ENCODE measurements at regions not wholly inside any gene's neighbourhood (a gene's known extent, or its start where the extent isn't known, plus 50 kb on each side); places are given as distances from the start of the nearest gene placed in this dataset.
"Not testable (repeated sequence)": the region's sequence is repeated elsewhere in the genome, so short reads cannot be mapped to it uniquely, and the experiment has no call there.

DNA sequence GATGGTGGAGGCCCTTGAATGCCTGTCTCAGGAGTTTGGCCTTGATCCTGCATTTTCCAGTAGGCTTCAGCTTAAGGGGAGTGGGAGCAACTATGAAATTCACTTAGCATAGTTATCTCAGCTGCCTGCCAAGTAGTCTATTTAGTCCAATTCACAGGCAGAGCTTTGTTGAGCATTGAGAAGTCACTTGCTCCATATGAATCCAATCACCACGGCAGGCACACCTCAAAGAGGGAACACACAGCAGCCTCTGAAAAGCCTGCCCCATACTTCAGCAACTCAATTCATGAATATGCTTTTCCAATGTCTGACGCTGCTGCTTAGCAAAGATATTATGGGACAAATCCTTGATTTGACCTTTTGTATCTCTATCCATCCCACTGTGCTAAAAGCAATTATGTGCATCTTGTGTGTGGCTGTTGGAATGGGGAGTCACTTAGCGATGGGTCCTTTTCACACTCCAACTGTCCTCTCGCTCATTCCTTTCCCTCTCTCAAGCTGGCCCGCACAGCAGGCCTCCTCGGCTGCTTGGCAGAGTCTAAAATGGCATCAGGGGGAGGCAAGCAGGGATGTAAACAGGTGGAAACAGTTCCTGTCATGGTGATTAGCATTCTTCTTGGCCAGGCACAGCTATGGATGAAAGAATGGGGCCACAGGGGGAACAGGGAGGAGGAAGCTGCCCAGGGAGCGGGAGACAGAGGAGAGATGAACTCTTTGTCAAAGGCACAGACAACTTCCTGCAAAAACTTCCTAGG lies 56.0 kb upstream of the LRPPRC start:
- DNase-seq (ENCODE audit: low read depth, low spot score) = no peak

GRCh38 chr2:44052584-44052983 lies 56.8 kb upstream of the LRPPRC start:
- DNase-seq (ENCODE audit: low read depth, low spot score) = no peak

DNA sequence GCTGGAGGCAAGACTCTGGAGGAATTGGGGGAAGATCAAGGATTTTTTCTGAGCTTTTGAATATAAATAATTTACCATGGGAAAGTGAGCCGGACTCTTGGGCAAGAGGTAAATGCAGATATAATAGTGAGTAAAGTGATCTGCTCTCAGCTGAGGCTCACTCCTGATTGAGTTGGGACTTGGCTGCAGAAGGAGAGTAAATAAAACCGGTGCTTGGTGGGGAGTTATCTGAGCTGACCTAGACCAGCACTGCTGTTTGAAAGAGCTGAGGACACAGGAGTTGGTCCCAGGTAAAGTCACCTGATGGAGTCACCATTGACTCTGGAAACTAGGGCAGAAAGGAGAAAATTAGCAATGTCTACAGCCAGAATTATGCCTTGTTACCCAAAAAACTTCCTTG lies 57.3 kb upstream of the LRPPRC start:
- no peak for DNase-seq (ENCODE audit: low read depth, low spot score)

GRCh38 chr2:44053456-44053855 lies 57.7 kb upstream of the LRPPRC start:
- no peak for DNase-seq (ENCODE audit: low read depth, low spot score)

GRCh38 chr2:44055229-44055628 lies 59.4 kb upstream of the LRPPRC start:
- DNase-seq (ENCODE audit: low read depth, low spot score) = no peak

DNA sequence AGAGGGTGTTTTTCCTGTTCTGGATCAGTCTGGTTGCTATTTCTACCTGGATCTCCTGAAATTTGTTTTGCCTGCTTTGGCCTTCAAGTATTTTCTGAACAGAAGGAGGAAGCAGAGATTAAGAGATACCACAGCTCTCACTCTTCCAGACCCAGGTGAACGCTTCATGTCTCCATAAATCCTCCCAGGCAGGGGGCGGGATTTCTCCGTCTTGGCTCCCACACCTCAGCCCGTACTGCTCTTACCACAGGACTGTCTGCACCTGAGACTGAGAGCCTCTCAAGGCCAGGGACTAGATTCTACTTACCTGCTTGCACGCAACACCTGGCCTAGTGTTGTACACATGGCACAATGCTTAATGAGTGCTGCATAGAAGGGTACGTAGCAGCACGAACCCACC lies 59.9 kb upstream of the LRPPRC start:
- DNase-seq (ENCODE audit: low read depth, low spot score) = no peak

- DNase-seq (ENCODE audit: low read depth, low spot score) = no peak
Measured at GRCh38 chr2:44056947-44057346, 61.2 kb upstream of the LRPPRC start.

DNA sequence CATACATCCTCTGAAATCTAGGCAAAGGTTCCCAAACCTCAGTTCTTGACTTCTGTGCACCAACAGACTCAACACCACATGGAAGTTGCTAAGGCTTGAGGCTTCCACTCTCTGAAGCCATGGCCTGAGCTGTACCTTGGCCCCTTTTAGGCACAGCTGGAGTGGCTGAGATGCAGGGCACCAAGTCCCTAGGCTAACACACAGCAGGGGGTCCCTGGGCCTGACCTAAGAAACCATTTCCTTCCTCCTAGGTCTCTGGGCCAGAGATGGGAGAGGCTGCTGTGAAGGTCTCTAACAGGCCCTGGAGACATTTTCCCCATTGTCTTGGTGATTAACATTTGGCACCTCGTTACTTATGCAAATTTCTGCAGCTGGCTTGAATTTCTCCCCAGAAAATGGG lies 64.5 kb upstream of the LRPPRC start:
- not testable (repeated sequence) for DNase-seq (ENCODE audit: low read depth, low spot score)

DNA sequence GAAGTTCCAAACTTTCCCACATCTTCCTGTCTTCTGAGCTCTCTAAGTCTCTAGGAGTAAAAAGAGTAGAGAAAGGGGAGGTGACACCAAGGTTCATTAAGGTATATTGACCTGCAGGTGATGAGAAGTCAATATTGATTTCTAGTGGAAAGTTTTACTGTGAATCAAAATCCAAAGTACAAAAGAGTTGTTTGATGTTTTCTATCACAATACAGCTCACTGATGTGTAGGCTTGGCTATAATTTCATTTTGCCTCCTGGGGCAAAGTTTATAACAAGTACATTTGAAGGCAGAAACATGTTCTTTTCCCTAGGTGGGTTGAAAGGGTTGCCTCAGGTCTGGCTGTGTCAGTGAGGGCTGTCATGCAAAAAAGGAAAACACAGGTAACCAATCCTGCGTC lies 65.2 kb upstream of the LRPPRC start:
- no peak for DNase-seq (ENCODE audit: low read depth, low spot score)

DNA sequence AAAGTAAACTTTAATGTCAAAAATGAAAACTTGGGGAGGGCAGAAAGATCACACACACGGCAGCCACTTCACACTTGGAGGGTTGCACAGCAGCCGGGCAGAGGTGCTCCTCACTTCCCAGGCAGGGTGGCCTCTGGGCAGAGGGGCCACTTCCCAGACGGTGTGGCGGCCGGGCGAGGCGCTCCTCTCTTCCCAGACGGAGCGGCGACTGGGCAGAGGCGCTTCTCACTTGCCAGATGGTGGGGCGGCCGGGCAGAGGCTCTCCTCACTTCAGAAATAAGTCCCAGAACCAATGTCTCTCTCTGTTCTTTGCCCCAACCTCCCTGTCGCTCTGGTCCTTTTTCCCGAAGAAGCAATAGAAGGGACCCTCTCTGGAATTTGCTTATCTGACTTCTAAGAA lies 65.7 kb upstream of the LRPPRC start:
- DNase-seq (ENCODE audit: low read depth, low spot score) = no peak

GRCh38 chr2:44061876-44062275 lies 66.1 kb upstream of the LRPPRC start:
- no peak for DNase-seq (ENCODE audit: low read depth, low spot score)

- DNase-seq (ENCODE audit: low read depth, low spot score) = no peak
Measured at GRCh38 chr2:44063033-44063432, 67.2 kb upstream of the LRPPRC start.

- DNase-seq (ENCODE audit: low read depth, low spot score) = not testable (repeated sequence)
Measured at GRCh38 chr2:44064281-44064680, 68.5 kb upstream of the LRPPRC start.

DNA sequence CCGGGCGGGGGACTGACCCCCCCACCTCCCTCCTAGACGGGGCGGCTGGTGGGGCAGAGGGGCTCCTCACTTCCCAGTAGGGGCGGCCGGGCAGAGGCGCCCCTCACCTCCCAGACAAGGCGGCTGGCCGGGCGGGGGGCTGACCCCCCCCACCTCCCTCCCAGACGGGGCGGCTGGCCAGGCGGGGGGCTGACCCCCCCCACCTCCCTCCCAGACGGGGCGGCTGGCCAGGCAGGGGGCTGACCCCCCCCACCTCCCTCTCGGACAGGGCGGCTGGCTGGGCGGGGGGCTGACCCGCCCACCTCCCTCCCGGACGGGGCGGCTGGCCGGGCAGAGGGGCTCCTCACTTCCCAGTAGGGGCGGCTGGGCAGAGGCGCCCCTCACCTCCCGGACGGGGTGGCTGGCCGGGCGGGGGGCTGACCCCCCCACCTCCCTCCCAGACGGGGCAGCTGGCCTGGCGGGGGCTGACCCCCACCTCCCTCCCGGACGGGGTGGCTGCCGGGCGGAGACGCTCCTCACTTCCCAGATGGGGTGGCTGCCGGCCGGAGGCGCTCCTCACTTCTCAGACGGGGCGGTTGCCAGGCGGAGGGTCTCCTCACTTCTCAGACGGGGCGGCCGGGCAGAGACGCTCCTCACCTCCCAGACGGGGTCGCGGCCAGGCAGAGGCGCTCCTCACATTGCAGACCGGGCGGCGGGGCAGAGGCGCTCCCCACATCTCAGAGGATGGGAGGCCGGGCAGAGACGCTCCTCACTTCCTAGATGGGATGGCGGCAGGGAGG lies 71.4 kb upstream of the LRPPRC start:
- DNase-seq (ENCODE audit: low read depth, low spot score) = not testable (repeated sequence)

GRCh38 chr2:44067791-44068181 lies 72.0 kb upstream of the LRPPRC start:
- not testable (repeated sequence) for DNase-seq (ENCODE audit: low read depth, low spot score)

- no peak for DNase-seq (ENCODE audit: low read depth, low spot score)
Measured at GRCh38 chr2:44071454-44072046, 75.8 kb upstream of the LRPPRC start.

DNA sequence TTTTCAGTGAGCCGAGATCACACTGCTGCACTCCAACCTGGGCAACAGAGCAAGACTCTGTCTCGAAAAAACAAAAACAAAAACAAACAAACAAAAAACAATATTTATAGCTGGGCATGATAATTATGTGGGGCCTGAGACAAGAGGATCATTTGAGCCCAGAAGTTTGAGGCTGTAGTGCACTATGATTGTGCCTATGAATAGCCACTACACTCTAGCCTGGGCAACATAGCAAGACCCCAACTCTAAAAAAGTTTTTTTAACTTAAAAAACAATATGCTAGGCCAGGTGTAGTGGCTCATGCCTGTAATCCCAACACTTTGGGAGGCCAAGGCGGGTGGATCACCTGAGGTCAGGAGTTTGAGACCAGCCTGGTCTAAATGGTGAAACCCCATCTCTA lies 77.9 kb upstream of the LRPPRC start:
- DNase-seq (ENCODE audit: low read depth, low spot score) = not testable (repeated sequence)

DNA sequence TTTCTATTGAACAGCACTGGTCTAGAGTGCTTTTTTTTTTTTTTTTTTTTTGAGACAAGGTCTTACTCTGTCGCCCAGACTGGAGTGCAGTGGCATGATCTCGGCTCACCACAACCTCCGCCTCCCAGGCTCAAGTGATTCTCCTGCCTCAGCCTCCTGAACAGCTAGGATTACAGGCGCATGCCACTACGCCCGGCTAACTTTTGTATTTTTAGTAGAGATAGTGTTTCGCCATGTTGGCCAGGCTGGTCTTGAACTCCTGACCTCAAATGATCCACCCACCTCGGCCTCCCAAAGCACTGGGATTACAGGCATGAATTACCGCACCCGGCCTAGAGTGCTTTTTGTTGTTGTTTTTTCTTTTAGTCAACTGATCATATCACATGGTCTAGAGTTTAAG lies 79.0 kb upstream of the LRPPRC start:
- DNase-seq (ENCODE audit: low read depth, low spot score) = not testable (repeated sequence)

DNA sequence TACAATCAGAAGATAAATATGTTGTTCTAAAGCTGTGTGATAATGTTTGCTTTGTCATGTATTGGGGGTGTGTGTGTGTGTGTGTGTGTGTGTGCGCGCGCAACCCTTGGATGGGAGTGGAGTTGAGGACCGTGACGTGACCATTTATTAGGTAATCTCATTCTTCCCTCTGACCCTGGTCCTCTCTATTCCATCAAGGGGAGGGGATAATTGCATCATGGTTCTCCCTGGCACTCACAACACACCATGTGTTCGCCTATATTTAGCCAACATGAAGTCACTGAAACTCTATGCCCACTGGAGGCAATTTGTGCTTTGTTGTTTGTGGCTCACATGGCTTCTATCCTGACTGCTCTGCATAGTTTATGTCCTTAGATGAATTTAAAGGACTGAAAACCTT lies 79.8 kb upstream of the LRPPRC start:
- no peak for DNase-seq (ENCODE audit: low read depth, low spot score)

GRCh38 chr2:44077942-44078511 lies 82.2 kb upstream of the LRPPRC start:
- no peak for DNase-seq (ENCODE audit: low read depth, low spot score)

- no peak for DNase-seq (ENCODE audit: low read depth, low spot score)
Measured at GRCh38 chr2:44079686-44080085, 83.9 kb upstream of the LRPPRC start.

DNA sequence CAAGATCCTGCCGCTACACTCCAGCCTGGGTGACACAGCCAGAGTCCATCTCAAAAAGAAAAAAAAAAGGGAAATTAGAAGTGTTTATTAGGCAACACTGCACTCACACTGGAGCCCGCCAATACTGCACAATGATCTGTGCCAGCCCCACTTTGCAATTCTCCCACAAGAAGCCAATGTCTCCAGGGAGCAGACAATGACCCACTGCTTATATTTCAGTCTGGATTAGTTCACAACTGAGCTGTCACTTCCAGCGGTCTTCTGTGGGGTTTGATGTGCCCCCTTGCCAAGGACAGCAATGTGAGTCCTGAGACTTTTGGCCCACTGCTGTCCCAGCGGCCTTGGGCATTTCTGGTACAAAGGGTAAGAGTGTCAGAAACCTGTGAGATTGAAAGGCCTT lies 85.6 kb upstream of the PPM1B start:
- no peak for DNase-seq (ENCODE audit: low read depth, low spot score)

Data from pulmonary artery endothelial cell (primary cell).